HS-5 (cell line): ENCODE measurements at regions not wholly inside any gene's neighbourhood (a gene's known extent, or its start where the extent isn't known, plus 50 kb on each side); places are given as distances from the start of the nearest gene placed in this dataset.
A peak's percentile ranks its signal among the peaks of the same experiment; 100 is the strongest.

Experiments
- DNase-seq: peaks from one replicate; pipeline ENCODE4 v3.0.0-alpha.2; 2012; ENCODE audit warnings: low read depth

GRCh38 chr5:1706021-1706420, 93.6 kb downstream of the MRPL36 start:
- DNase-seq, result no peak

- no peak for DNase-seq
These were observed 95.0 kb downstream of the MRPL36 start for GRCh38 chr5:1704676-1705075.

GRCh38 chr5:1704266-1704665, 95.4 kb downstream of the MRPL36 start:
- DNase-seq, result no peak

GRCh38 chr5:1703352-1704050, 96.1 kb downstream of the MRPL36 start:
- no peak for DNase-seq

GRCh38 chr5:1702318-1702717, 97.3 kb downstream of the MRPL36 start:
- no peak for DNase-seq

- DNase-seq, result no peak
These were observed 97.8 kb downstream of the MRPL36 start for GRCh38 chr5:1701884-1702283.

- DNase-seq, result no peak
These were observed 98.3 kb downstream of the MRPL36 start for GRCh38 chr5:1701216-1701864.

GRCh38 chr5:1699394-1699793, 100.2 kb downstream of the MRPL36 start:
- DNase-seq, result no peak

GRCh38 chr5:1698589-1699316, 100.9 kb downstream of the MRPL36 start:
- DNase-seq, result no peak

GRCh38 chr5:1692381-1692780, 107.3 kb downstream of the MRPL36 start:
- no peak for DNase-seq

GRCh38 chr5:1687301-1687970, 112.2 kb downstream of the MRPL36 start:
- DNase-seq, result no peak

- DNase-seq, result no peak
These were observed 113.4 kb downstream of the MRPL36 start for GRCh38 chr5:1686016-1686802.

GRCh38 chr5:1685066-1685465, 114.6 kb downstream of the MRPL36 start:
- no peak for DNase-seq

- DNase-seq, result no peak
These were observed 117.7 kb downstream of the MRPL36 start for GRCh38 chr5:1681955-1682354.

- no peak for DNase-seq
These were observed 126.5 kb downstream of the MRPL36 start for GRCh38 chr5:1673042-1673677.

GRCh38 chr5:1672396-1672795, 127.2 kb downstream of the MRPL36 start:
- no peak for DNase-seq

- no peak for DNase-seq
These were observed 128.3 kb downstream of the MRPL36 start for GRCh38 chr5:1671351-1671750.

GRCh38 chr5:1670351-1670750, 129.3 kb downstream of the MRPL36 start:
- peak; percentile 14 for DNase-seq

GRCh38 chr5:1669276-1670155, 130.1 kb downstream of the MRPL36 start:
- DNase-seq, result no peak

GRCh38 chr5:1668141-1668721, 131.4 kb downstream of the MRPL36 start:
- DNase-seq, result no peak
